Muscle layer of colon (tissue), 2 donors: ENCODE measurements at regions not wholly inside any gene's neighbourhood (a gene's known extent, or its start where the extent isn't known, plus 50 kb on each side); places are given as distances from the start of the nearest gene placed in this dataset.

Source experiments
- H3K27ac ChIP-seq: one replicate; pipeline ENCODE4 v1.7.0; 2013; ENCODE audit warnings: low read depth, mild to moderate bottlenecking, low read length, moderate library complexity
- H3K27me3 ChIP-seq, 2 donors: one replicate each; pipeline ENCODE4 v1.7.0; 2013; ENCODE audit warnings: low read length in 2 of 2, mild to moderate bottlenecking in 2 of 2; ENCODE audit not compliant: insufficient read depth in 2 of 2, control insufficient read depth in 1 of 2
- H3K36me3 ChIP-seq: one replicate; pipeline ENCODE4 v1.7.0; 2013; ENCODE audit warnings: mild to moderate bottlenecking, low read length; ENCODE audit not compliant: insufficient read depth
- H3K4me1 ChIP-seq: one replicate; pipeline ENCODE4 v1.7.0; 2013; ENCODE audit warnings: mild to moderate bottlenecking, low read length; ENCODE audit not compliant: insufficient read depth
- H3K4me3 ChIP-seq, 2 donors: one replicate each; pipeline ENCODE4 v1.7.0; 2013; ENCODE audit warnings: low read length in 2 of 2, low read depth in 1 of 2, mild to moderate bottlenecking in 1 of 2, moderate library complexity in 1 of 2
- H3K9ac ChIP-seq: one replicate; pipeline ENCODE4 v1.7.0; 2013; ENCODE audit warnings: low read length
- H3K9me3 ChIP-seq: one replicate; pipeline ENCODE4 v1.7.0; 2013; ENCODE audit warnings: mild to moderate bottlenecking, low read length
- donor health status: abdominal sarcoma.
- donor health status: Adenocarcinoma of cecum.

DNA sequence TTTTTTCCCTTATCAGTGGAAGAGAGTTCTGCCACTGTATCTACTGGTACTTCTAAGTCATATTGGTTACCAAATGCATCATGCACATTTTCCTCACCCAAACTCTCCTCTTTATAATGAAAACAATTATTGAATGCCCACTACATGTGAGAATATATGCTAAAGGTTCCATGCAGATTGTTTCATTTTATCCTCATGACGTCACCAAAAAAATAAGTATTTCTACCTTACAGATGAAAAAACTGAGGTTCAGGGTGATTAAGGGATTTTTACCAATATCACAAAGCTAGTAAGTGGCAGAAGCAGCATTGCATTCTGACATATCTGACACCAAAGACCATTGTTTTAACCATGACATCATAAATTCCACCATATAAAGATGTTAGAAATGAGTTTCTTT, 51.9 kb upstream of the ZEB2 start:
- no peak overlapping the region for H3K27ac ChIP-seq
- H3K4me1 ChIP-seq = no peaks in the 10 kb centered on the region
- no peaks in the 10 kb centered on the region for H3K9me3 ChIP-seq
- H3K9ac ChIP-seq = no peak overlapping the region
- no peak overlapping the region for H3K4me3 ChIP-seq
- H3K36me3 ChIP-seq = no peaks in the 10 kb centered on the region
- no peaks in the 10 kb centered on the region for H3K27me3 ChIP-seq

DNA sequence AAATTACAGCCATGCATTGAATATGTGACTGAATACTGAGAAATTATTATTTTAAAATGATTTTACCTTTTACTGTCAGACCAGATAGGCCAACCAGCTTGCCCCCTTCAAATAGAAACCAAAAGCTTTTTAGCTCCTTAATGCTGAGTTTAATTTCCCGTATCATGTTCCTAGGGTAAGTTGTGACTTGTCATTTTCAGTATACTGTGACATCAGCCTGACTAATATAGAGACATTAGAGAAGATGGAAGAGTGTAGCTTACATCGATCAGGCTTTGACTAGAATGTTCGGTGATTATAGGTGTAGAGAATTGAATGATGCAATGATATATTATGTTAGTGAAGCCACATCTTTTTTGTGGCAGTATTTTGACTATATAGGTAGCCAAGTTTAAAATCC, 50.6 kb upstream of the ZEB2 start:
- Histone ChIP-seq H3K9me3 (no peaks in the 10 kb centered on the region), H3K36me3 (no peaks in the 10 kb centered on the region), H3K4me1 (no peaks in the 10 kb centered on the region), H3K27me3 (no peaks in the 10 kb centered on the region), H3K27ac (no peak overlapping the region), H3K9ac (no peak overlapping the region), H3K4me3 (no peak overlapping the region)
